Neural progenitor cell (in vitro differentiated cells): ENCODE measurements at regions not wholly inside any gene's neighbourhood (a gene's known extent, or its start where the extent isn't known, plus 50 kb on each side); places are given as distances from the start of the nearest gene placed in this dataset.

Source experiments
- CTCF ChIP-seq: fragments of 200-600 bp; sonication (generic); IDR thresholded peaks from 2 replicates; pipeline ENCODE4 v1.5.1; 2017; ENCODE audit warnings: antibody characterized with exemption, mild to moderate bottlenecking
- EZH2 ChIP-seq: fragments of 200-600 bp; sonication (generic); IDR thresholded peaks from 2 replicates; pipeline ENCODE4 v1.6.1; 2017; ENCODE audit warnings: antibody characterized with exemption, mild to moderate bottlenecking, moderate library complexity

GRCh38 chr5:160950311-160950710 lies 98.3 kb upstream of the ATP10B start:
- TF ChIP-seq CTCF (no peak), EZH2 (no peak)
